ENCODE measurements at regions not wholly inside any gene's neighbourhood (a gene's known extent, or its start where the extent isn't known, plus 50 kb on each side); places are given as distances from the start of the nearest gene placed in this dataset.

GRCh38 chr17:72282439-72283029 is 161.7 kb downstream of the SOX9 start:
- CTCF ChIA-PET: no interaction called here

DNA sequence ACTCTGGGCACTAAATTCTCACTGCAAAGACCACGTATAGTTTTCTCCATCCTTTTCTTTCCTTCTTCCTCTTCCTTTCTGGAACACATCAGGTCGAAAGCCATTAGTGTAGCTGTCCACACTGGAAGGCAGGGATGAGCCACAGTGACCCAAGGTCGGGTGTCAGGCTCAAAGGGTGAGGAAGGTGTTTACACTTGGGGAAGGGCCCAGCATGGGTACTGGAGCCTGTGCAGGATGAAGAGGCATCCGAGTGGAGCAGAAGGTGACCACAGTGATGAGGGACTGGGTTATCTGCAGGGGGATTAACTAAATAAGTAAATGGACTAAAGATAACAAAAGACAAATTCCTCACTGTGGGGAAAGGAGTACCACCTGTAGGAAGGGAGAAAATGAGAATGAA is 164.0 kb downstream of the SOX9 start:
- TF ChIP-seq, protein P1, sequence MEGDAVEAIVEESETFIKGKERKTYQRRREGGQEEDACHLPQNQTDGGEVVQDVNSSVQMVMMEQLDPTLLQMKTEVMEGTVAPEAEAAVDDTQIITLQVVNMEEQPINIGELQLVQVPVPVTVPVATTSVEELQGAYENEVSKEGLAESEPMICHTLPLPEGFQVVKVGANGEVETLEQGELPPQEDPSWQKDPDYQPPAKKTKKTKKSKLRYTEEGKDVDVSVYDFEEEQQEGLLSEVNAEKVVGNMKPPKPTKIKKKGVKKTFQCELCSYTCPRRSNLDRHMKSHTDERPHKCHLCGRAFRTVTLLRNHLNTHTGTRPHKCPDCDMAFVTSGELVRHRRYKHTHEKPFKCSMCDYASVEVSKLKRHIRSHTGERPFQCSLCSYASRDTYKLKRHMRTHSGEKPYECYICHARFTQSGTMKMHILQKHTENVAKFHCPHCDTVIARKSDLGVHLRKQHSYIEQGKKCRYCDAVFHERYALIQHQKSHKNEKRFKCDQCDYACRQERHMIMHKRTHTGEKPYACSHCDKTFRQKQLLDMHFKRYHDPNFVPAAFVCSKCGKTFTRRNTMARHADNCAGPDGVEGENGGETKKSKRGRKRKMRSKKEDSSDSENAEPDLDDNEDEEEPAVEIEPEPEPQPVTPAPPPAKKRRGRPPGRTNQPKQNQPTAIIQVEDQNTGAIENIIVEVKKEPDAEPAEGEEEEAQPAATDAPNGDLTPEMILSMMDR (IDR thresholded peaks at IDR 0.05): no peak
- CTCF ChIA-PET: no interaction called here
- Mint-ChIP-seq H3K27me3 (no peaks in the 10 kb centered on the region), H3K9me3 (no peaks in the 10 kb centered on the region), H3K27ac (no peak overlapping the region), H3K36me3 (ENCODE audit: low read depth) (no peaks in the 10 kb centered on the region), H3K4me1 (ENCODE audit: low read depth) (no peaks in the 10 kb centered on the region), H3K4me3 (no peak overlapping the region)
- ATAC-seq: no peak
- POLR2A ChIA-PET: no interaction called here
- no peak for DNase-seq
- intact Hi-C loops (cut with micrococcal nuclease): no loop called here

More at GRCh38 chr17:72282439-72283029, 161.7 kb downstream of the SOX9 start:
- intact Hi-C loops (cut with micrococcal nuclease): no loop called here
- no peaks in the 10 kb centered on the region for H3K36me3 Mint-ChIP-seq (ENCODE audit: low read depth)
- no peak overlapping the region for H3K27ac Mint-ChIP-seq
- TF ChIP-seq, protein P1 (IDR thresholded peaks at IDR 0.05): no peak
- DNase-seq (no peak), ATAC-seq (no peak)
- no peaks in the 10 kb centered on the region for H3K4me1 Mint-ChIP-seq (ENCODE audit: low read depth)
- no peak overlapping the region for H3K4me3 Mint-ChIP-seq
- no peaks in the 10 kb centered on the region for H3K9me3 Mint-ChIP-seq
- POLR2A ChIA-PET: no interaction called here
- H3K27me3 Mint-ChIP-seq: no peaks in the 10 kb centered on the region

DNA sequence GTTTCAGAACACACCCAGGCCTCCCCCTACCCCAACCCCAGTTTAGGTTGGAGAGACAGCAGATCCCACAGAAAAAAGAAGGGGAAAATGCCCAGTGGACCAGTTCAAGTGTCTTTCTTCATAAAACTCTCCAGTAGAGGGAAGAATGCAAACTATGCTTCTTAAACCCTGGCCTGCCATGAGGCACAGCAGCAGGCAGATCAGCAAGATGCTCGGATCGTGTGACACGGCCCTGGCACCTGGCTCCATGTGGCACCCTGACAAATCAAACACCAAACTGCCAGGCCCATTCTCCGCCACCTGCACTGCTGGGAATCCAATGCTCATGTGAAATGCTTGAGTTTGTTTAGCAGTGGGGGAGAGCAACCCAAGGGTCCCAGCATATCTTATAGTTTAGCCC is 166.8 kb downstream of the SOX9 start:
- CTCF ChIA-PET: no interaction called here
- ATAC-seq (no peak), DNase-seq (no peak)
- intact Hi-C loops (cut with micrococcal nuclease): no loop called here
- Mint-ChIP-seq H3K4me3 (no peak overlapping the region), H3K4me1 (ENCODE audit: low read depth) (no peaks in the 10 kb centered on the region), H3K27me3 (no peaks in the 10 kb centered on the region), H3K27ac (no peak overlapping the region), H3K9me3 (no peaks in the 10 kb centered on the region), H3K36me3 (ENCODE audit: low read depth) (no peaks in the 10 kb centered on the region)
- POLR2A ChIA-PET: no interaction called here
- TF ChIP-seq, protein P1 (IDR thresholded peaks at IDR 0.05): no peak

DNA sequence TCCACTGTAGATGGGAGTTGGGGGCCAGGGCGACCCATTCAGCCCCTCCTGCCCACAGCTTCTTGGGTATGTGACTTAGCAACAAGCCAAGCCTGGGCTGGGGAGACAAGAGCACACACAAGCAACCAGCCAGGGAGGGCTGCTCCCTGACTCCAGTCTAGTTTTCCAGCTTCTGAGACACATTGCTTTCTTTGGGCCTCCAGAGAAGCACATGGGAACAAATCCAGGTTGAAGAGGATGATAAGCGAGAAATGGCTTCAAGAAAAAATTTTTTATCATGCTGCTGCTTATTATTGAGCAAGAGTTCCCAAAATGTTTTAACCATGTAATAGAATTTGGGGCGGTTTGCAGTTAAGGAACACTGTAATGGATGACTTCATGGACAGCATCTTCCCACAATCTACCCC is 173.7 kb downstream of the SOX9 start:
- ATAC-seq (no peak), DNase-seq (no peak)
- H3K4me3 Mint-ChIP-seq: no peak overlapping the region
- no peaks in the 10 kb centered on the region for H3K4me1 Mint-ChIP-seq (ENCODE audit: low read depth)
- H3K9me3 Mint-ChIP-seq: no peaks in the 10 kb centered on the region
- H3K27ac Mint-ChIP-seq: no peak overlapping the region
- no peaks in the 10 kb centered on the region for H3K36me3 Mint-ChIP-seq (ENCODE audit: low read depth)
- intact Hi-C loops (cut with micrococcal nuclease): no loop called here
- TF ChIP-seq, protein P1 (IDR thresholded peaks at IDR 0.05): no peak
- ChIA-PET POLR2A (no interaction called here), CTCF (no interaction called here)
- peaks cover 2% of the 10 kb centered on the region for H3K27me3 Mint-ChIP-seq

GRCh38 chr17:72295916-72296315 is 175.1 kb downstream of the SOX9 start:
- intact Hi-C loops (cut with micrococcal nuclease): no loop called here
- ChIA-PET POLR2A (no interaction called here), CTCF (no interaction called here)
- H3K4me3 Mint-ChIP-seq: no peak overlapping the region
- no peak for ATAC-seq
- H3K36me3 Mint-ChIP-seq (ENCODE audit: low read depth): no peaks in the 10 kb centered on the region
- H3K4me1 Mint-ChIP-seq (ENCODE audit: low read depth): no peaks in the 10 kb centered on the region
- TF ChIP-seq, protein P1 (IDR thresholded peaks at IDR 0.05): no peak
- peaks cover 2% of the 10 kb centered on the region for H3K27me3 Mint-ChIP-seq
- DNase-seq: no peak
- no peak overlapping the region for H3K27ac Mint-ChIP-seq
- H3K9me3 Mint-ChIP-seq: no peaks in the 10 kb centered on the region

All from activated CD8-positive, alpha-beta T cell treated with anti-CD3 and anti-CD28 coated beads for 36 hours (primary cell).